AG09319 (cell line): ENCODE measurements at regions not wholly inside any gene's neighbourhood (a gene's known extent, or its start where the extent isn't known, plus 50 kb on each side); places are given as distances from the start of the nearest gene placed in this dataset.

Experiments
- DNase-seq: peaks from one replicate; pipeline ENCODE4 v3.0.0-alpha.2; 2010; ENCODE audit warnings: low read depth; ENCODE audit errors: extremely low read depth
- CTCF ChIP-seq: IDR thresholded peaks from 2 replicates; pipeline ENCODE4 v1.5.1; 2011; ENCODE audit warnings: low read depth, mild to moderate bottlenecking, inconsistent platforms, low read length, moderate library complexity

GRCh38 chr12:111076199-111076598 is 155.8 kb upstream of the MYL2 start:
- no peak for DNase-seq
- TF ChIP-seq CTCF = no peak

GRCh38 chr12:111074965-111075364 is 154.6 kb upstream of the MYL2 start:
- no peak for TF ChIP-seq CTCF

GRCh38 chr12:111074559-111074958 is 154.2 kb upstream of the MYL2 start:
- no peak for DNase-seq
- no peak for TF ChIP-seq CTCF

More at GRCh38 chr12:111074965-111075364, 154.6 kb upstream of the MYL2 start:
- no peak for DNase-seq

- DNase-seq = no peak
- TF ChIP-seq CTCF = no peak
Observed at GRCh38 chr12:111073370-111073769, 153.0 kb upstream of the MYL2 start.

GRCh38 chr12:111072299-111072698 is 151.9 kb upstream of the MYL2 start:
- no peak for DNase-seq
- TF ChIP-seq CTCF = no peak

GRCh38 chr12:111069886-111070285 is 149.5 kb upstream of the MYL2 start:
- DNase-seq = no peak
- no peak for TF ChIP-seq CTCF

GRCh38 chr12:111068290-111068689 is 147.9 kb upstream of the MYL2 start:
- DNase-seq = no peak
- no peak for TF ChIP-seq CTCF
